Neural progenitor cell (in vitro differentiated cells): ENCODE measurements at regions not wholly inside any gene's neighbourhood (a gene's known extent, or its start where the extent isn't known, plus 50 kb on each side); places are given as distances from the start of the nearest gene placed in this dataset.

Experiments used
- CTCF ChIP-seq: fragments of 200-600 bp; sonication (generic); IDR thresholded peaks from 2 replicates; pipeline ENCODE4 v1.5.1; 2017; ENCODE audit warnings: antibody characterized with exemption, mild to moderate bottlenecking
- EZH2 ChIP-seq: fragments of 200-600 bp; sonication (generic); IDR thresholded peaks from 2 replicates; pipeline ENCODE4 v1.6.1; 2017; ENCODE audit warnings: antibody characterized with exemption, mild to moderate bottlenecking, moderate library complexity
- EZH2phosphoT487 ChIP-seq: fragments of 200-600 bp; sonication (generic); IDR thresholded peaks from 2 replicates; pipeline ENCODE4 v1.6.1; 2017; ENCODE audit warnings: antibody characterized with exemption

GRCh38 chr14:25108291-25108690 lies 58.3 kb upstream of the STXBP6 start:
- TF ChIP-seq CTCF, result no peak
- TF ChIP-seq EZH2, result no peak
- no peak for TF ChIP-seq EZH2phosphoT487
